GM18511 (cell line): ENCODE measurements at regions not wholly inside any gene's neighbourhood (a gene's known extent, or its start where the extent isn't known, plus 50 kb on each side); places are given as distances from the start of the nearest gene placed in this dataset.
"Not testable (repeated sequence)": the region's sequence is repeated elsewhere in the genome, so short reads cannot be mapped to it uniquely, and the experiment has no call there.

ENCODE experiments used
- ATAC-seq: cut with Tn5 transposase; IDR thresholded peaks from one replicate; pipeline ENCODE4 v1.9.1; 2021; ENCODE audit warnings: mild to moderate bottlenecking, moderate library complexity; ENCODE audit not compliant: unreplicated experiment

DNA sequence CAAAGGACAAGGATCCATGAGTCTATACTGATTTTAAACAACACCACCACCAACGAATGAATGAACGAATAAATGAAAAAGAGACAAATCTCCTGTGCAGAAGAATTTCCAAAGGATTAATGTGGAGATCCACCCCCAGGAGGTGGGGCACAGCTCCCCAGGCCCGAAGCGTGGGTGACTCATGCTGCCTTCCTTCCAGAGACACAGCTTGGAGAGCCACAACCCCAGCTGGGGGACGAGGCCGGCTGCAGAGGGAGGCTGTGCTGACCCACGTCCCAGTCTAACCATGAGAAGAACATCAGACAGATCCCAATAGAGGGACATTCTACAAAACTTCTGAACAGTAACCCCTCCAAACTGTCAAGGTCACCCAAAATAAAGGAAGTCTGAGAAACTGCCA lies 557.3 kb upstream of the SALL3 start:
- ATAC-seq: no peak

- ATAC-seq: no peak
These were observed 555.8 kb upstream of the SALL3 start for GRCh38 chr18:78423811-78424210.

- ATAC-seq: no peak
These were observed 555.1 kb upstream of the SALL3 start for GRCh38 chr18:78424403-78425018.

DNA sequence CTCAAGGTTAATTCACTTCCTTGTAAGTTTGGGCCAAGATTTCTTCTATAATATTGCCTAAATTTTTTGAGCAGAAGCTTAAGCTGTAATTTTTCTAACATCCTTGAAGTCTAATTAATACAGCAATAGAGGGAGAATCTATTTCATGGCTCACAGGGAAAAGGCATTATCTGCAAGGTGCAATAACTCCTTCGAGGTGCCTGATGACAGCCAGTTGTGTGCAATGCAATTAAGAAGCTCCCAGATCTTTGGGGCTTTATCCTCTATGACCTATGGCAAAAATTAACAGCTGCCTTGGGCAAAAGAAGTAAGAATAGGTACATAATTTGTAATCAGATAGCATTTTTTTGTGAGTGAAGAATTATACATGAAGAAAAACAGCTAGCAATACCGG lies 554.6 kb upstream of the SALL3 start:
- ATAC-seq: no peak

- no peak for ATAC-seq
These were observed 552.5 kb upstream of the SALL3 start for GRCh38 chr18:78427081-78427480.

DNA sequence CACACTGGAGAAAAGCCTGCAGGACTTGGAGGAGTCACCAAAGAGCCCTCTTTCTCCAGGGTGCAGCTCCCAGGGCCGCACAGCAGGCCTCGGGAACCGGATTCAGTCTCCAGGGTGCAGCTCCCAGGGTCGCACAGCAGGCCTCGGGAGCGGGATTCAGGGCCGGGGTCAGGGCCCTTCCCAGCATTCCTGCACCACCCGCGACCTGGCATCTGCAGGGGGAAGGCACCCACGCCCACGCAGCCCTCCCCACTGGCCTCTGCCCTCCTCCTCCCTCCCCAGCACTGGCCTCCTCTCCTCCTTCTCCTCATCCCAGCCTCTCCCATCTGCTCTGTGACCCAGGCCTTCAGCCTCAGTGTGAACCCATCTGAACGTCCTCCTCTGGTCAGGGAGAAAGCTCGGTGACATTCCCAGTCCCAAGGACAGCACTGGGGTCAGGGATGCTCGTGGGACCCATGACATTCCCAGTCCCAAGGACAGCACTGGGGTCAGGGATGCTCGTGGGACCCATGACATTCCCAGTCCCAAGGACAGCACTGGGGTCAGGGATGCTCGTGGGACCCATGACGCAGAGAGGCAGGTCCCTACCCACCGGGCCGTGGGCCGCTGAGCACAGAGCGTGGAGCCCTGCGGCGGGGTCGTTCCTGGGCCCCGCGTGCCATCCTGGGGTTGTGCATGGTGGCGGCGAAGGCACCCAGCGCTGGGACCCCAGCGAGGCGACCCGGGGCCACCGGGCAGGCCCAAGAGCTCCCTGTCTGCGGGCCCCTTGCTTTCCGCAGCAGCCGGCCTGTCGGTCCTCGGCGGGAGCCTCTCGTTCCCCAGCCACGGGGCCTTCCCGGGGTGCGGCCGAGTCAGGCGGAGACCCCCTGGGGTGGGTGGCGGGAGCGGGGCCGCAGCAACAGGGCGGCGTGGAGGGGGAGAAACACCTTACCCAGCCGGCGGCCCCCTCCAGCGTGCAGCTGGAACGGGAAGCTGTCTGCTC lies 550.2 kb upstream of the SALL3 start:
- no peak for ATAC-seq

GRCh38 chr18:78430131-78430758 lies 549.4 kb upstream of the SALL3 start:
- no peak for ATAC-seq

- no peak for ATAC-seq
These were observed 548.0 kb upstream of the SALL3 start for GRCh38 chr18:78431606-78432005.

- no peak for ATAC-seq
These were observed 546.1 kb upstream of the SALL3 start for GRCh38 chr18:78433562-78433961.

DNA sequence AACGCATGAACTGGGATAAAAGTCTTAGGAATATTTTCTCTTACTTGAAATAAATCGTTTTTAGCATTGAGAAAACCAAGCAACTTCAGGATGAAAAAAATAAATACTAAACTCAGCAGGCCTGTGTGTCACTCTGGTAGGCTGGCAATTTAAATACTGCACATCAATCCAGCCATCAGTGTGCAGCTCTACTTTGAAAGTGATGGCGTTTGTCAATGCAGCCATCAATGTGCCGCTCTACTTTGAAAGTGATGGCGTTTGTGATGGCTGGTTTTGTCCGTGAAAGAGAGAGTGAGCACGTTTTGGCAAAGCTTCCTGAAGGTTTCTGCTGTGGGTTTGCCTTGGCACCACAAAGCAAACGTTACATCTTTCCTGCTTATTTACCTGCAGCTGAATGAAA lies 543.5 kb upstream of the SALL3 start:
- ATAC-seq: no peak

- not testable (repeated sequence) for ATAC-seq
These were observed 541.4 kb upstream of the SALL3 start for GRCh38 chr18:78438235-78438634.

DNA sequence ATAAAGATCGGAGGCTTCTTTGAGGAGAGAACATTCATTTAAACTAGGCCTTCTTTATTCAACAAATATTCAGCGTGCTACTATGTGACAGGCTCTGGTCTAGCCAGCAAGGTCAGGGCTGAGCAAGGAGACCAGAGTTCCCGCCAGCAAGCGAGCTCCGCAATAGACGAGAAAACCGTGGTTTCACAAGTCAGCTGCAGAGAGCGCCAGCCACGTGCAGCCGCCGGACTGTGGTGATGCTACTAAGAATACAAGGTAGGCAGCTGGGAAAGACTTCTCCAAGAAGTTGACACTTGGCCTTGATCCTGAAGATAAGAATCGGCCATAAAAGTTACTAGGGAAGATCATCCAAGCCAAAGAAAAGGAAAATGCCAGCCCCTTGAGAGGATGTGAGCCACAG lies 533.7 kb upstream of the SALL3 start:
- no peak for ATAC-seq

DNA sequence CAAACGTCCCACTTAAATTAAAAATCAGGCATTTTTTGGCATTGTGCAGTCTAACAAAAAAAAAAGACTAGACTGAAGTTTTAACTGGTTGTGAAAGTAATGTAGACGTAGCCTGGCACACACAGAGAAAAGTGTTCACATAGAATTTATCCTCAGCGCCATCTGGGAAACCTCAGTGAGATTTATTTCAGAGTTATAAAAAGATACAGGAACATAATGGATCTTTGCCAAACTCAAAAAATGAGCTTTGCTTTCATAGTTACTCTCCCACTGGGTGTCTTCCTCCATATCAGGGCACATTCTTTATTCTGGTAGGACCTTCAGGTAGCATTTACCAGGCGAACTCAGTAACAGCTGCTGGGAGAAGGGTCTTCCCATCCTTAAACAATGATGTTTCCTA lies 532.4 kb upstream of the SALL3 start:
- no peak for ATAC-seq

- ATAC-seq: no peak
These were observed 531.5 kb upstream of the SALL3 start for GRCh38 chr18:78448106-78448505.

DNA sequence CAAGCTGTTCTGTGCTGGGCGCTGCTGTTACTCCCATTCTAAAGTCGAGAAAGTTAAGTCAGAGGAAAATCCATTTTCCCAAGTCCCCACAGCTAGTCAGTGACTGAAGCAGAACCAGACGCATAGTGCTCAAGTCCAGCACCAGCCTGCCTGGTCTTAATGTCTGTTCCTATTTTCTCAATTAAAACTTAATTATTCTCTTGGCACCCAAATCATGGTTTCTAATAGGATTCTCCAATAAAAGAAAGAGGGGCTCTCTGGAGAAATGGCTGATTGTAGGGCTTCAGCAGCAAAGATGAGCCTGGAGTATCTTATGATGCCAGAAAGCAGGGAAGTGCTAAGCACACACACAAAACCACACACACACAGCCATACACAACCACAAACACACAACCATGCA lies 531.0 kb upstream of the SALL3 start:
- no peak for ATAC-seq

GRCh38 chr18:78454221-78454620 lies 525.4 kb upstream of the SALL3 start:
- ATAC-seq: no peak

DNA sequence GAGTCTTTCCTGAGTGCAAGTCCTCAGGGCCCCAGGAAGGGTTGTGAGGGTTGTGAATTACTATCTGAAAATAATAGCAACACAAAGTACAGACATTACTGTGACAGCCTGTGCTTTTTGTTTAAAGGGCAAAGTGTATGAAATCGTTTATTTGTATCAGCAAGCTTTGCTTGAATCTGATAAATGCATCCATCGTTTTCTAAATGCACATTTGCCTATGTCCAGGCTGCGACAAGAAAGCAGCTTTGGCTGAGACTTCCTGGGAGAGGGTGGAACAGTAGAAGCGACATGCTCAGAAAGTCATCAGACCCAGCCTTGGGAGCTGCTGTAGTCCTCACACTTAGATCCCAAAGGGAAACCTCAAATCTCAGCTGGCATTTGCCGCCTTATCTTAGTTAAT lies 524.2 kb upstream of the SALL3 start:
- no peak for ATAC-seq

DNA sequence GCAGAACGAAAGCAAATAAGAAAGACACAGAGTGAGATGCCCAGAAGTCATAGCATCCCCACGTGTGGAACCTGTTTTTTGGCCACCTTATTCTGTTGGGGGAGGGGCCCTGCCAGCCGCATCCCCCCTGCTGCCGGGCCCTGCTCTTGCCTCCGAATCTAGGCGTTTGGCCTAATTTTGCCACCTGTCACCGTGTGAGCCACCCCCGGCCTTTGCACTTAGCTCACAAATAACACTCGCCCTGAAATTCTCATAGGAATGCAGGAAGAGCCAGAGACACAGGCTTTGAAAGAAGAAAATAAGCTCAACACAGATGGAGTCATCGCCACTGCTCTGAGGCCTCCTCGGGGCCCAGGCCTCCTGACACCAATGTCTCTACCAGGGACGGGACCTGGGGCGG lies 522.6 kb upstream of the SALL3 start:
- no peak for ATAC-seq

- no peak for ATAC-seq
These were observed 521.9 kb upstream of the SALL3 start for GRCh38 chr18:78457731-78458130.

DNA sequence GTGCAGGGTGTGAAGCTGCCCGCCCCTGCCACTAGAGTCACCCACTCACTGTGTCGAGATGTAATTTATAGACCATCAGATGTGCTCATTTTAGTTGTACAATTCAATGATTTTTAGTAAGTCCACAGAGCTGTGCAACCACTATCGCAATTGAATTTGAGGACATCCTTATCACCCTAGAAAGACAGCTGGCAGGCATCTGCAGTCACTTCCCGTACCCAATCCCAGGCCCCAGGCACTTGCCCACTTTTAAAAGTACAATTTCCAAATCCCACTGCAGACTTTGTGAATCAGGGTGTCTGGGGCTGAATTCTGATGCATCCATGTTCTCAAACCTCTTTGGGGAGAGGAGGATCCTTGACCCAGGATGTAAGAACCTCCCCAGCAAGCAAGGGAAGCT lies 521.3 kb upstream of the SALL3 start:
- ATAC-seq: no peak

- ATAC-seq: no peak
These were observed 520.0 kb upstream of the SALL3 start for GRCh38 chr18:78459668-78460067.

GRCh38 chr18:78460558-78460957 lies 519.1 kb upstream of the SALL3 start:
- ATAC-seq: no peak
